ENCODE measurements at regions not wholly inside any gene's neighbourhood (a gene's known extent, or its start where the extent isn't known, plus 50 kb on each side); places are given as distances from the start of the nearest gene placed in this dataset.

- intact Hi-C loops (cut with micrococcal nuclease; ENCODE audit: unreplicated experiment) (no loop called here), in situ Hi-C loops (cut with HindIII; ENCODE audit: extremely low pct_ligation_motif_present, low pct_unique_long_range_greater_than_20kb) (no loop called here)
- Histone ChIP-seq H3K4me2 (ENCODE audit: low read depth, low read length) (no peak overlapping the region), H2AFZ (ENCODE audit: low read length) (no peak overlapping the region), H3K36me3 (replicated peaks in 1 of 2; ENCODE audit: control insufficient read depth in 1 of 2, insufficient read depth in 2 of 2, low read length in 2 of 2) (no peaks in the 10 kb centered on the region), H3K27me3 (ENCODE audit: control insufficient read depth in 1 of 2, insufficient read depth in 2 of 2, low read length in 2 of 2) (no peaks in the 10 kb centered on the region), H4K20me1 (ENCODE audit: insufficient read depth, low read length) (no peaks in the 10 kb centered on the region), H3K4me3 (replicated peaks in 1 of 3; ENCODE audit: insufficient read depth in 1 of 3, low read depth in 2 of 3, low read length in 3 of 3) (no peak overlapping the region), H3K27ac (ENCODE audit: extremely low read length, insufficient read depth, low read length) (no peak overlapping the region), H3K9ac (ENCODE audit: insufficient read depth, low read depth, low read length) (no peak overlapping the region), H3K79me2 (ENCODE audit: insufficient read depth, low read length) (no peaks in the 10 kb centered on the region), H3K9me3 (ENCODE audit: low read length) (no peaks in the 10 kb centered on the region), H3K4me1 (ENCODE audit: insufficient read depth, low read length) (no peaks in the 10 kb centered on the region)
- FAIRE-seq (no peak), DNase-seq (ENCODE audit: low spot score) (no peak), ATAC-seq (no peak)
- ChIA-PET POLR2A (no interaction called here), CTCF (ENCODE audit: low intra/inter-chr PET ratio, low total read pairs) (no interaction called here)
- no TSS peak for BruUV-seq (replicated peaks)
- TF ChIP-seq ZBTB38 (CRISPR knock-in tag; IDR thresholded peaks at IDR 0.05) (no peak), SMAD1 (CRISPR knock-in tag; IDR thresholded peaks at IDR 0.05; ENCODE audit: borderline replicate concordance, low read depth) (no peak), FOXC1 (CRISPR knock-in tag; IDR thresholded peaks at IDR 0.05; ENCODE audit: borderline replicate concordance) (no peak), HMGA1 (CRISPR knock-in tag; conservative IDR thresholded peaks at IDR 0.05) (no peak), ZNF253 (CRISPR knock-in tag; IDR thresholded peaks at IDR 0.05; ENCODE audit: borderline replicate concordance) (no peak), ZNF136 (CRISPR knock-in tag; IDR thresholded peaks at IDR 0.05; ENCODE audit: low read depth) (no peak), AGO2 (optimal IDR thresholded peaks at IDR 0.05; ENCODE audit: low read depth, low read length) (no peak), E2F1 (CRISPR knock-in tag; IDR thresholded peaks at IDR 0.05) (no peak), ZNF280B (CRISPR knock-in tag; IDR thresholded peaks at IDR 0.05; ENCODE audit: borderline replicate concordance) (no peak), TCF7L2 (IDR thresholded peaks at IDR 0.05; ENCODE audit: low read depth, low read length) (no peak), MAFF (IDR thresholded peaks at IDR 0.05; ENCODE audit: low read depth, low read length) (no peak), NKX3-1 (CRISPR knock-in tag; IDR thresholded peaks at IDR 0.05) (no peak), IKZF5 (CRISPR knock-in tag; IDR thresholded peaks at IDR 0.05) (no peak)
- TF ChIP-seq, protein P1, sequence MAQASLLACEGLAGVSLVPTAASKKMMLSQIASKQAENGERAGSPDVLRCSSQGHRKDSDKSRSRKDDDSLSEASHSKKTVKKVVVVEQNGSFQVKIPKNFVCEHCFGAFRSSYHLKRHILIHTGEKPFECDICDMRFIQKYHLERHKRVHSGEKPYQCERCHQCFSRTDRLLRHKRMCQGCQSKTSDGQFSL (CRISPR knock-in tag; IDR thresholded peaks at IDR 0.05): no peak
- TF ChIP-seq, protein P2, sequence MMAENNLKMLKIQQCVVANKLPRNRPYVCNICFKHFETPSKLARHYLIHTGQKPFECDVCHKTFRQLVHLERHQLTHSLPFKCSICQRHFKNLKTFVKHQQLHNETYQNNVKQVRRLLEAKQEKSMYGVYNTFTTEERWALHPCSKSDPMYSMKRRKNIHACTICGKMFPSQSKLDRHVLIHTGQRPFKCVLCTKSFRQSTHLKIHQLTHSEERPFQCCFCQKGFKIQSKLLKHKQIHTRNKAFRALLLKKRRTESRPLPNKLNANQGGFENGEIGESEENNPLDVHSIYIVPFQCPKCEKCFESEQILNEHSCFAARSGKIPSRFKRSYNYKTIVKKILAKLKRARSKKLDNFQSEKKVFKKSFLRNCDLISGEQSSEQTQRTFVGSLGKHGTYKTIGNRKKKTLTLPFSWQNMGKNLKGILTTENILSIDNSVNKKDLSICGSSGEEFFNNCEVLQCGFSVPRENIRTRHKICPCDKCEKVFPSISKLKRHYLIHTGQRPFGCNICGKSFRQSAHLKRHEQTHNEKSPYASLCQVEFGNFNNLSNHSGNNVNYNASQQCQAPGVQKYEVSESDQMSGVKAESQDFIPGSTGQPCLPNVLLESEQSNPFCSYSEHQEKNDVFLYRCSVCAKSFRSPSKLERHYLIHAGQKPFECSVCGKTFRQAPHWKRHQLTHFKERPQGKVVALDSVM (CRISPR knock-in tag; IDR thresholded peaks at IDR 0.05): no peak
- TF ChIP-seq, protein P3, sequence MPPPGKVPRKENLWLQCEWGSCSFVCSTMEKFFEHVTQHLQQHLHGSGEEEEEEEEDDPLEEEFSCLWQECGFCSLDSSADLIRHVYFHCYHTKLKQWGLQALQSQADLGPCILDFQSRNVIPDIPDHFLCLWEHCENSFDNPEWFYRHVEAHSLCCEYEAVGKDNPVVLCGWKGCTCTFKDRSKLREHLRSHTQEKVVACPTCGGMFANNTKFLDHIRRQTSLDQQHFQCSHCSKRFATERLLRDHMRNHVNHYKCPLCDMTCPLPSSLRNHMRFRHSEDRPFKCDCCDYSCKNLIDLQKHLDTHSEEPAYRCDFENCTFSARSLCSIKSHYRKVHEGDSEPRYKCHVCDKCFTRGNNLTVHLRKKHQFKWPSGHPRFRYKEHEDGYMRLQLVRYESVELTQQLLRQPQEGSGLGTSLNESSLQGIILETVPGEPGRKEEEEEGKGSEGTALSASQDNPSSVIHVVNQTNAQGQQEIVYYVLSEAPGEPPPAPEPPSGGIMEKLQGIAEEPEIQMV (CRISPR knock-in tag; IDR thresholded peaks at IDR 0.05; ENCODE audit: low read depth): no peak
- 57% methylated on average over 1 of the region's 4 CpGs for WGBS (ENCODE audit: low lambda C conversion rate)
These were observed 108.8 kb upstream of the NALF2 start for GRCh38 chrX:69395306-69395705.

Measured in HepG2 (cell line).